Heart left ventricle (tissue), 16 donors: ENCODE measurements at regions not wholly inside any gene's neighbourhood (a gene's known extent, or its start where the extent isn't known, plus 50 kb on each side); places are given as distances from the start of the nearest gene placed in this dataset.
"Not testable (repeated sequence)": the region's sequence is repeated elsewhere in the genome, so short reads cannot be mapped to it uniquely, and the experiment has no call there.

Experiments
- ATAC-seq, 4 donors: fragments of 200-7000 bp; cut with Tn5 transposase; one replicate each; pipeline ENCODE4 v1.9.1; 2020 to 2022; ENCODE audit warnings: moderate library complexity in 4 of 4, mild to moderate bottlenecking in 3 of 4, moderate number of reproducible peaks in 1 of 4
- DNase-seq, 5 donors: peaks; one replicate each; pipeline ENCODE4 v3.0.0-alpha.2; 2020
- H3K27ac ChIP-seq, 12 donors: fragments of 200-600 bp; sonication (generic) in 4 of 12; one replicate each; pipeline versions ENCODE4 v1.5.0 to v1.8.0; 2016 to 2022; ENCODE audit warnings: mild to moderate bottlenecking in 2 of 12
- H3K27me3 ChIP-seq, 9 donors: fragments of 200-600 bp; sonication (generic) in 2 of 9; one replicate each; pipeline versions ENCODE4 v1.5.1 to v1.8.0; 2016 to 2022; ENCODE audit warnings: mild to moderate bottlenecking in 3 of 9
- H3K36me3 ChIP-seq, 9 donors: fragments of 200-600 bp; sonication (generic) in 2 of 9; one replicate each; pipeline versions ENCODE4 v1.5.0 to v1.8.0; 2018 to 2022; ENCODE audit warnings: mild to moderate bottlenecking in 2 of 9
- H3K4me1 ChIP-seq, 12 donors: fragments of 200-600 bp; sonication (generic) in 4 of 12; one replicate each; pipeline versions ENCODE4 v1.5.0 to v1.8.0; 2016 to 2022; ENCODE audit warnings: mild to moderate bottlenecking in 3 of 12
- H3K4me3 ChIP-seq, 12 donors: fragments of 200-600 bp; sonication (generic) in 4 of 12; one replicate each; pipeline versions ENCODE4 v1.5.0 to v1.8.0; 2017 to 2022; ENCODE audit warnings: mild to moderate bottlenecking in 9 of 12, moderate library complexity in 4 of 12
- H3K9me3 ChIP-seq, 12 donors: fragments of 200-600 bp; sonication (generic) in 4 of 12; one replicate each; pipeline versions ENCODE4 v1.5.0 to v1.8.0; 2016 to 2022; ENCODE audit warnings: mild to moderate bottlenecking in 1 of 12
- POLR2A ChIP-seq, 2 donors: fragments of 450-650 bp; IDR thresholded peaks; one replicate each; pipeline ENCODE4 v1.6.1; 2017; ENCODE audit warnings: antibody characterized with exemption in 2 of 2, mild to moderate bottlenecking in 2 of 2, moderate library complexity in 2 of 2
- WGBS, 4 donors: extraction: QIAGEN DNeasy Blood & Tissue Kit in 2 of 4; methylation state at CpG; one replicate each; pipeline versions ENCODE4 v1.1.5 to v1.1.7; 2013 to 2018; 5-methylcytosine and 5-hydroxymethylcytosine counted together
- intact Hi-C, 10 donors: fragments of 100-400 bp; cut with DNase I; formaldehyde crosslinking; loops; one replicate each; pipeline versions ENCODE4 v1.11.1 to v1.14.2; 2022
- TF ChIP-seq, protein P1 (sequence below), 12 donors: fragments of 200-600 bp; sonication (generic) in 4 of 12; IDR thresholded peaks; one replicate each; pipeline versions ENCODE4 v1.5.0 to v1.8.0; 2018 to 2022; ENCODE audit warnings: antibody characterized with exemption in 12 of 12, mild to moderate bottlenecking in 5 of 12
- donor health status: ischemic (EF 13 %, LVEDD 7.1; RV severe dilation, severe dysfunction).
- donor health status: healthy with polysubstance abuse.
- donor health status: DM: no; HTN: yes; CAD: no.
- donor health status: DM: no; HTN: no; CAD: no.
- donor health status: ischemic (EF 25% LVEDD 6.9; RV normal size, moderate dysfunction).
- donor health status: ischemic (EF 25% LVEDD 5.7; RV mildly dilated, moderate dysfunction).
- donor health status: healthy.
- donor health status: DM: yes; HTN: yes; CAD: no.
- donor health status: ischemic (EF 35%, LVEDD 5.7; RV mildly dilated, moderate dysfunction).
- donor health status: nonischemic (EF 11% LVEDD 7.7; RV severe dilation, severe dysfunction).
- donor health status: DM: yes; HTN: yes; CAD: no.
- donor health status: PGD.
- donor health status: ischemic (EF 29% LVEDD 5.4; RV normal size, mild dysfunction).
- donor health status: nonischemic (EF 23%, LVEDD 6.1; RV moderate dilation, normal function).

GRCh38 chrX:9293903-9294302, 171.0 kb upstream of the TBL1X start:
- intact Hi-C loops, result no loop called here
- H3K4me3 ChIP-seq, result no peak overlapping the region
- DNase-seq (no peak), ATAC-seq (no peak)
- no peaks in the 10 kb centered on the region for H3K9me3 ChIP-seq
- no peaks in the 10 kb centered on the region for H3K36me3 ChIP-seq
- TF ChIP-seq POLR2A (IDR thresholded peaks at IDR 0.05), result no peak
- TF ChIP-seq, protein P1, sequence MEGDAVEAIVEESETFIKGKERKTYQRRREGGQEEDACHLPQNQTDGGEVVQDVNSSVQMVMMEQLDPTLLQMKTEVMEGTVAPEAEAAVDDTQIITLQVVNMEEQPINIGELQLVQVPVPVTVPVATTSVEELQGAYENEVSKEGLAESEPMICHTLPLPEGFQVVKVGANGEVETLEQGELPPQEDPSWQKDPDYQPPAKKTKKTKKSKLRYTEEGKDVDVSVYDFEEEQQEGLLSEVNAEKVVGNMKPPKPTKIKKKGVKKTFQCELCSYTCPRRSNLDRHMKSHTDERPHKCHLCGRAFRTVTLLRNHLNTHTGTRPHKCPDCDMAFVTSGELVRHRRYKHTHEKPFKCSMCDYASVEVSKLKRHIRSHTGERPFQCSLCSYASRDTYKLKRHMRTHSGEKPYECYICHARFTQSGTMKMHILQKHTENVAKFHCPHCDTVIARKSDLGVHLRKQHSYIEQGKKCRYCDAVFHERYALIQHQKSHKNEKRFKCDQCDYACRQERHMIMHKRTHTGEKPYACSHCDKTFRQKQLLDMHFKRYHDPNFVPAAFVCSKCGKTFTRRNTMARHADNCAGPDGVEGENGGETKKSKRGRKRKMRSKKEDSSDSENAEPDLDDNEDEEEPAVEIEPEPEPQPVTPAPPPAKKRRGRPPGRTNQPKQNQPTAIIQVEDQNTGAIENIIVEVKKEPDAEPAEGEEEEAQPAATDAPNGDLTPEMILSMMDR (IDR thresholded peaks at IDR 0.05), result no peak
- WGBS, 4 donors, result 47 to 66% (median 58%) methylated on average over 6 of the region's 6 CpGs
- H3K4me1 ChIP-seq, result no peaks in the 10 kb centered on the region
- H3K27me3 ChIP-seq, result peaks cover 0 to 87% (median 0%) of the 10 kb centered on the region in 9 donors
- no peak overlapping the region for H3K27ac ChIP-seq

DNA sequence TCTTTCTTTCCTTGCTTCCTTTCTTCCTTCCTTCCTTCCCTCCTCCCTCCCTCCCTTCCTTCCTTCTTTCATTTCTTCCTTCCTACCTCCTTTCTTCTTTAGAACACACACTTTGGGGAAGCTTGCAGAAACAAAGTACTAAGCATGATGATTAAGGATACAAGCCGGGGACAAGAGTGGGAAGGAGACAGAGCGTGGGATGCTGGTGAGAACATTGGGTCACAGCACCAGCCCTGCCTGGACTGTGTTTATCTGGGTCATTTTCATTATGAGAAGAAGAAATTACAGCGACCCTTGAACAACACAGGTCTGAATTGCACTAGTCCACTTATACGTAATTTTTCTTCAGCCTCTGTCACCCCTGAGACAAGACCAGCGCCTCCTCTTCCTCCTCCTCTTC, 169.3 kb upstream of the TBL1X start:
- no peaks in the 10 kb centered on the region for H3K36me3 ChIP-seq
- H3K4me1 ChIP-seq, result no peaks in the 10 kb centered on the region
- TF ChIP-seq, protein P1 (IDR thresholded peaks at IDR 0.05), result no peak
- no peak for TF ChIP-seq POLR2A (IDR thresholded peaks at IDR 0.05)
- no peak overlapping the region for H3K27ac ChIP-seq
- H3K9me3 ChIP-seq, result no peaks in the 10 kb centered on the region
- no peak overlapping the region for H3K4me3 ChIP-seq
- DNase-seq (no peak), ATAC-seq (no peak)
- intact Hi-C loops, result no loop called here
- H3K27me3 ChIP-seq, result peaks cover 0 to 75% (median 0%) of the 10 kb centered on the region in 9 donors
- 87 to 96% (median 91%) methylated on average over 5 of the region's 5 CpGs for WGBS, 4 donors

DNA sequence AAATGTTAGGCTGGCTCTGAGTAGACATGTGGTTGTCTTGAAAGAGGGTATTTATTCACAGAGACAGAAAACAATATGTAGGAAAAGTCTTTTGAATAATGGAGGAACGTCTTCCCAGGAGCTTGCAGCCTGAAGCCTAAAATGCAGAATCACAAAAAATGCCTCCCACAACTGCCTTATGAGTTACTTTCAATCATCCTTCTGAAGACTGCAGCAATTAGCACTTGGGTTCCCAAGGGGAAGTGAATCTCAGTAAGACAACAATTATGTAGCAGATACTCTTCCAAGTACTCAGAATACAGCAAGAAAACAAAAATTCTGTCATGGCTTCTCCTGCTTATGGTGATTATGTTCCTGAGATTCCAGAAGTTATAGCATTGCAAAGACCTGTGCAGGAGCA, 166.6 kb upstream of the TBL1X start:
- H3K9me3 ChIP-seq, result peaks cover 0 to 2% (median 0%) of the 10 kb centered on the region in 12 donors
- intact Hi-C loops, result no loop called here
- no peaks in the 10 kb centered on the region for H3K4me1 ChIP-seq
- TF ChIP-seq POLR2A (IDR thresholded peaks at IDR 0.05), result no peak
- TF ChIP-seq, protein P1 (IDR thresholded peaks at IDR 0.05), result no peak
- peaks cover 0 to 51% (median 0%) of the 10 kb centered on the region in 9 donors for H3K27me3 ChIP-seq
- H3K4me3 ChIP-seq, result no peak overlapping the region
- H3K27ac ChIP-seq, result no peak overlapping the region
- no peaks in the 10 kb centered on the region for H3K36me3 ChIP-seq
- 44 to 60% (median 59%) methylated on average over 1 of the region's 1 CpG for WGBS, 4 donors
- no peak for ATAC-seq
- DNase-seq, result no peak

DNA sequence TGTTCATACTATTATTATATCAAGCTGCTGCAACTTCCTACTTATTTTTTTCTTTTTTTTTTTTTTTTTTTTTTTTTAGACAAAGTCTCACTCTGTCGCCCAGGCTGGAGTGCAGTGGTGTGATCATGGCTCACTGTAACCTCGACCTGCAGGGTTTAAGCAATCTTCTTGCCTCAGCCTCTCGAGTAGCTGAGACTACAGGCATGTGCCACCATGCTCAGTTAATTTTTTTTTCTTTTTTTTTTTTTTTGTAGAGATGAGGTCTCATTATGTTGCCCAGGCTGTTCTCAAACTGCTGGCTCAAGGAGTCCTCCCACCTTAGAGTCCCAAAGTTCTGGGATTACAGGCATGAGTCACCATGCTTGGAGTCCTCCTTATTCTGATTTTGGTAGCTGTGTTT, 165.2 kb upstream of the TBL1X start:
- ATAC-seq, intact Hi-C loops, DNase-seq, H3K27ac ChIP-seq, H3K4me1 ChIP-seq, H3K36me3 ChIP-seq, H3K4me3 ChIP-seq, H3K9me3 ChIP-seq: not testable (repeated sequence)
- H3K27me3 ChIP-seq, result peaks cover 0 to 45% (median 0%) of the 10 kb centered on the region in 9 donors
- WGBS, 4 donors, result 60 to 78% (median 67%) methylated on average over 3 of the region's 3 CpGs

- intact Hi-C loops, result no loop called here
- no peaks in the 10 kb centered on the region for H3K36me3 ChIP-seq
- no peak for DNase-seq
- no peak for TF ChIP-seq POLR2A (IDR thresholded peaks at IDR 0.05)
- TF ChIP-seq, protein P1 (IDR thresholded peaks at IDR 0.05), result no peak
- H3K27me3 ChIP-seq, result peaks cover 0 to 34% (median 0%) of the 10 kb centered on the region in 9 donors
- peak overlapping the region in 2 of 12 donors; percentile 5 to 29 for H3K4me3 ChIP-seq
- WGBS, 4 donors, result 42 to 59% (median 53%) methylated on average over 2 of the region's 2 CpGs
- peak overlapping the region in 2 of 12 donors; percentile 43 for H3K27ac ChIP-seq
- no peaks in the 10 kb centered on the region for H3K4me1 ChIP-seq
- H3K9me3 ChIP-seq, result peaks cover 0 to 10% (median 0%) of the 10 kb centered on the region in 12 donors
- ATAC-seq, result no peak
These were observed 163.0 kb upstream of the TBL1X start for GRCh38 chrX:9301836-9302235.
